H9 (cell line): ENCODE measurements at regions not wholly inside any gene's neighbourhood (a gene's known extent, or its start where the extent isn't known, plus 50 kb on each side); places are given as distances from the start of the nearest gene placed in this dataset.

Experiments used
- DNase-seq: peaks from one replicate; pipeline ENCODE4 v3.0.0-alpha.2; 2017
- H2AFZ ChIP-seq: one replicate; pipeline ENCODE4 v1.6.1; 2013; ENCODE audit warnings: mild to moderate bottlenecking, low read length, control low read depth, moderate library complexity
- H2AK5ac ChIP-seq: 2 replicates; pipeline ENCODE4 v1.6.1; 2013; ENCODE audit warnings: low read length, control low read depth, mixed read lengths; ENCODE audit not compliant: insufficient read length
- H2BK120ac ChIP-seq: one replicate; pipeline ENCODE4 v1.6.1; 2013; ENCODE audit warnings: low read depth, mild to moderate bottlenecking, low read length, control low read depth, inconsistent platforms; ENCODE audit not compliant: poor library complexity, severe bottlenecking
- H2BK12ac ChIP-seq: 2 replicates; pipeline ENCODE4 v1.6.1; 2013; ENCODE audit warnings: low read length, control low read depth, mixed read lengths, low read depth; ENCODE audit not compliant: insufficient read length
- H2BK15ac ChIP-seq: 2 replicates; pipeline ENCODE4 v1.6.1; 2013; ENCODE audit warnings: low read depth, low read length, control low read depth
- H2BK20ac ChIP-seq: one replicate; pipeline ENCODE4 v1.6.1; 2013; ENCODE audit warnings: low read depth, mild to moderate bottlenecking, low read length, control low read depth, inconsistent platforms; ENCODE audit not compliant: poor library complexity, severe bottlenecking
- H2BK5ac ChIP-seq: 2 replicates; pipeline ENCODE4 v1.6.1; 2013; ENCODE audit warnings: low read length, control low read depth, mixed read lengths; ENCODE audit not compliant: insufficient read length
- H3K14ac ChIP-seq: 2 replicates; pipeline ENCODE4 v1.6.1; 2013; ENCODE audit warnings: low read length, control low read depth; ENCODE audit not compliant: insufficient read depth
- H3K18ac ChIP-seq: 2 replicates; pipeline ENCODE4 v1.6.1; 2013; ENCODE audit warnings: low read depth, mild to moderate bottlenecking, mixed read lengths, low read length, control low read depth; ENCODE audit not compliant: insufficient read length
- H3K23ac ChIP-seq: 2 replicates; pipeline ENCODE4 v1.6.1; 2013; ENCODE audit warnings: low read length, control low read depth, mixed read lengths, low read depth; ENCODE audit not compliant: insufficient read length
- H3K23me2 ChIP-seq: 2 replicates; pipeline ENCODE4 v1.6.1; 2013; ENCODE audit warnings: low read depth, mild to moderate bottlenecking, mixed read lengths, low read length, control low read depth; ENCODE audit not compliant: insufficient read length, poor library complexity, severe bottlenecking
- H3K27ac ChIP-seq: 2 replicates; pipeline ENCODE4 v1.5.1; 2013; ENCODE audit warnings: low read length, control low read depth, mixed read lengths, low read depth; ENCODE audit not compliant: insufficient read length
- H3K27me3 ChIP-seq: 2 replicates; pipeline ENCODE4 v1.6.1; 2013; ENCODE audit warnings: low read length, control low read depth, inconsistent platforms; ENCODE audit not compliant: insufficient read depth
- H3K4ac ChIP-seq: 2 replicates; pipeline ENCODE4 v1.6.1; 2013; ENCODE audit warnings: low read depth, mild to moderate bottlenecking, control low read depth, inconsistent platforms, low read length, moderate library complexity
- H3K4me1 ChIP-seq: 2 replicates; pipeline ENCODE4 v1.6.1; 2013; ENCODE audit warnings: low read length, control low read depth, inconsistent platforms; ENCODE audit not compliant: insufficient read depth
- H3K4me2 ChIP-seq: 2 replicates; pipeline ENCODE4 v1.6.1; 2013; ENCODE audit warnings: low read length, control low read depth, mixed read lengths; ENCODE audit not compliant: insufficient read length, insufficient read depth
- H3K56ac ChIP-seq: 2 replicates; pipeline ENCODE4 v1.6.1; 2013; ENCODE audit warnings: low read depth, mild to moderate bottlenecking, mixed read lengths, low read length, control low read depth; ENCODE audit not compliant: insufficient read length
- H3K79me1 ChIP-seq: 2 replicates; pipeline ENCODE4 v1.6.1; 2013; ENCODE audit warnings: low read depth, mild to moderate bottlenecking, moderate library complexity, low read length, control low read depth, inconsistent platforms; ENCODE audit not compliant: insufficient read depth, poor library complexity, severe bottlenecking
- H3K79me2 ChIP-seq: 2 replicates; pipeline ENCODE4 v1.6.1; 2013; ENCODE audit warnings: low read length, control low read depth, inconsistent platforms; ENCODE audit not compliant: insufficient read depth
- H3K9ac ChIP-seq: 2 replicates; pipeline ENCODE4 v1.6.1; 2013; ENCODE audit warnings: low read length, control low read depth, mixed read lengths; ENCODE audit not compliant: insufficient read length; ENCODE audit errors: extremely low read depth
- H3K9me3 ChIP-seq: one replicate; pipeline ENCODE4 v1.6.1; 2013; ENCODE audit warnings: low read depth, low read length, inconsistent platforms; ENCODE audit not compliant: control insufficient read depth
- H3T11ph ChIP-seq: one replicate; pipeline ENCODE4 v1.6.1; 2013; ENCODE audit warnings: mild to moderate bottlenecking, low read length, control low read depth, inconsistent platforms
- H4K20me1 ChIP-seq: one replicate; pipeline ENCODE4 v1.6.1; 2013; ENCODE audit not compliant: control insufficient read depth, insufficient read length, insufficient read depth
- H4K5ac ChIP-seq: 2 replicates; pipeline ENCODE4 v1.6.1; 2013; ENCODE audit warnings: low read depth, mild to moderate bottlenecking, mixed read lengths, low read length, control low read depth; ENCODE audit not compliant: insufficient read length
- H4K8ac ChIP-seq: replicated peaks from 2 replicates; pipeline ENCODE4 v1.6.1; 2013; ENCODE audit warnings: low read length, control low read depth, mixed read lengths, low read depth; ENCODE audit not compliant: insufficient read length
- H4K91ac ChIP-seq: 2 replicates; pipeline ENCODE4 v1.6.1; 2013; ENCODE audit warnings: low read depth, mild to moderate bottlenecking, moderate library complexity, mixed read lengths, low read length, control low read depth; ENCODE audit not compliant: insufficient read length
- H3K27ac Mint-ChIP-seq, 3 experiments: 2 replicates in 2 of 3; 3 replicates in 1 of 3; pipeline ENCODE4 v1.8.0; 2020 to 2021; ENCODE audit warnings: mixed read lengths in 3 of 3, mild to moderate bottlenecking in 1 of 3, moderate library complexity in 1 of 3
- H3K27me3 Mint-ChIP-seq: 2 replicates; pipeline ENCODE4 v1.8.0; 2021; ENCODE audit warnings: low read depth, mild to moderate bottlenecking, moderate library complexity, mixed read lengths
- H3K36me3 Mint-ChIP-seq, 3 experiments: 2 replicates in 2 of 3; 3 replicates in 1 of 3; pipeline ENCODE4 v1.8.0; 2020 to 2021; ENCODE audit warnings: low read depth in 3 of 3, mixed read lengths in 3 of 3; ENCODE audit not compliant: insufficient read depth in 1 of 3
- H3K4me1 Mint-ChIP-seq, 2 experiments: 2 replicates each; pipeline ENCODE4 v1.8.0; 2020; ENCODE audit warnings: mixed read lengths in 2 of 2
- H3K4me3 Mint-ChIP-seq, 2 experiments: 2 replicates in 1 of 2; 3 replicates in 1 of 2; pipeline ENCODE4 v1.8.0; 2020 to 2021; ENCODE audit warnings: mild to moderate bottlenecking in 2 of 2, mixed read lengths in 2 of 2, moderate library complexity in 1 of 2
- H3K9me3 Mint-ChIP-seq, 2 experiments: 2 replicates in 1 of 2; 3 replicates in 1 of 2; pipeline ENCODE4 v1.8.0; 2020; ENCODE audit warnings: mild to moderate bottlenecking in 2 of 2, mixed read lengths in 2 of 2, moderate library complexity in 1 of 2
- CTCF ChIP-seq: fragments of 200-600 bp; sonication (generic); conservative IDR thresholded peaks from 3 replicates; pipeline ENCODE4 v1.8.0; 2021; ENCODE audit warnings: antibody characterized with exemption, mild to moderate bottlenecking
- whole genome bisulfite sequencing: extraction: QIAGEN DNeasy Blood & Tissue Kit; methylation state at CpG from one replicate; pipeline ENCODE4 v1.1.7; 2013; ENCODE audit warnings: missing lambda C conversion rate, low lambda C conversion rate, mixed read lengths; ENCODE audit not compliant: insufficient read length; ENCODE audit errors: extremely low coverage; 5-methylcytosine and 5-hydroxymethylcytosine counted together

DNA sequence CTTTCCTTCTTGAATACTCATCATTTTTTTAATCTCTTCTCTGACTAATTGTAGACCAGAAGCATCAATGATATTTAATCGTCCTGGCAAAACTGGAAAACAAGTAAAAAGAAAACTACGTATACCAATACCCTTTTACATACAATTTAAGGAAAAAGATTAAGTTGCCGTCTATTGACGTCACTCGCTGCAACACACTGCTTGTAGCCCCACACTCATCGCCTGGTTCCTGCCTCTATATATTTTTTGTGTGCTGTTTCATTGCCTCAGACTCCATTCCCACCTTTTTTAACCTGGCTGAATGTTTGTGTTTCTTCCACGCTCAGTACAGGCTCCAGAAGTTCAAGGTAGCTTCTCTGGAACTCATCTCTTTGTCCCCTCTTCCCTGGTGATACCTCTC lies 536.2 kb downstream of the METTL4 start:
- no peaks in the 10 kb centered on the region for H3K79me2 ChIP-seq
- H3K23me2 ChIP-seq, result no peaks in the 10 kb centered on the region
- Mint-ChIP-seq H3K4me3 (no peak overlapping the region), H3K36me3 (no peaks in the 10 kb centered on the region), H3K4me1 (peaks cover 0 to 2% of the 10 kb centered on the region in 2 experiments; a peak in 1 of 4 replicates), H3K27ac (peak overlapping the region in 1 of 3 experiments; percentile 27; a peak in 1 of 7 replicates), H3K9me3 (peaks cover 0 to 2% of the 10 kb centered on the region in 2 experiments; a peak in 1 of 5 replicates), H3K27me3 (no peaks in the 10 kb centered on the region)
- no peak overlapping the region for H4K5ac ChIP-seq
- H2BK5ac ChIP-seq, result no peak overlapping the region
- no peak overlapping the region for H2BK120ac ChIP-seq
- no peak overlapping the region for H3K9ac ChIP-seq
- no peak overlapping the region for H3K27ac ChIP-seq
- no peak overlapping the region for H2BK15ac ChIP-seq
- no peaks in the 10 kb centered on the region for H3K9me3 ChIP-seq
- no peaks in the 10 kb centered on the region for H4K20me1 ChIP-seq
- H3K23ac ChIP-seq, result no peak overlapping the region
- H4K91ac ChIP-seq, result no peak overlapping the region
- no CpG with 5 or more reads among the region's 7 CpGs for WGBS
- no peak overlapping the region for H2AFZ ChIP-seq
- no peak for TF ChIP-seq CTCF
- DNase-seq, result no peak
- H3K79me1 ChIP-seq, result no peaks in the 10 kb centered on the region
- H4K8ac ChIP-seq, result no peak overlapping the region
- H3K4me1 ChIP-seq, result no peaks in the 10 kb centered on the region
- H3T11ph ChIP-seq, result no peak overlapping the region
- H3K4me2 ChIP-seq, result no peak overlapping the region
- no peak overlapping the region for H3K4ac ChIP-seq
- H2AK5ac ChIP-seq, result no peak overlapping the region
- H3K18ac ChIP-seq, result no peak overlapping the region
- no peak overlapping the region for H3K56ac ChIP-seq
- H3K14ac ChIP-seq, result no peak overlapping the region
- no peak overlapping the region for H2BK20ac ChIP-seq
- no peak overlapping the region for H2BK12ac ChIP-seq
- no peaks in the 10 kb centered on the region; the same call in 1 of the 2 replicates for H3K27me3 ChIP-seq
